Glomerular visceral epithelial cell (primary cell): ENCODE measurements at regions not wholly inside any gene's neighbourhood (a gene's known extent, or its start where the extent isn't known, plus 50 kb on each side); places are given as distances from the start of the nearest gene placed in this dataset.
A peak's percentile ranks its signal among the peaks of the same experiment; 100 is the strongest.
"Not testable (repeated sequence)": the region's sequence is repeated elsewhere in the genome, so short reads cannot be mapped to it uniquely, and the experiment has no call there.

ENCODE experiments used
- DNase-seq: peaks from one replicate; pipeline ENCODE4 v3.0.0-alpha.2; 2016; ENCODE audit errors: extremely low spot score

DNA sequence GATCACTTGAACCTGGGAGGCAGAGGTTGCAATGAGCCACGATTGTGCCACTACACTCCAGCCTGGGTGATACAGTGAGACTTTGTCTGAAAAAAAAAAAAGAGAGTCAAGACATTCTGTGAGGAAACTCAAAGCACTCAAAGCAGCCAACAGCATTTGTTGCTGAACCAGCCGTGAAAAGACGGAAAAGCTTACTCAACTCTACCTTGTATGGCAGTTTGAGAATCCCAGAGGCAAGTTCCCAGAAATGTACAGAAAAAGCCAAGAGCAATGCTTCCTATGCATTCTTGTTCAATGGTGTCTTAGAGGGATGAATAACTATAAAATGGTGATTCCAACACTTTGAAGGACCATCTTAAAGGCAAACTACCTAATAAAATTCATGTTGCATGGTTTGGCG, 170.2 kb downstream of the HSD17B3 start:
- DNase-seq: no peak

DNA sequence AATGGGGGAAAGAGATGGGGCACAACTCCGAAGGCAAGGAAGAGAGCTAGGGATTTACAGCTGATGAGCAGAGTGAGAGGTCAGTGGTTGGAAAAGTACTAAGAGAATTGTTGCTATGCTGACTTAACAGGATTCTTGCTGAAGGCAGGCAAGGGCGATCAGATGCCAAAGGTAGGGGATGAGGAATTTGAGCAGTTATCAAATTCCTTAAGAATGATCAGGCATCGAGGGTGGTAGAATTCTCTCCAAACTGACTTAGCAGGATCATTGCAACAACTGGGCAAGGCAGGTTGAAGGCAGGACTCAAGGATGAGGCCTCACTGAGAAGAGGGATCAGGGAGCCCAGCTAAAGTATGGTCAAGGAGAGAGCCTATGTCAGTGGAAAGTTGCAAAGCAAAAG, 171.0 kb downstream of the HSD17B3 start:
- no peak for DNase-seq

DNA sequence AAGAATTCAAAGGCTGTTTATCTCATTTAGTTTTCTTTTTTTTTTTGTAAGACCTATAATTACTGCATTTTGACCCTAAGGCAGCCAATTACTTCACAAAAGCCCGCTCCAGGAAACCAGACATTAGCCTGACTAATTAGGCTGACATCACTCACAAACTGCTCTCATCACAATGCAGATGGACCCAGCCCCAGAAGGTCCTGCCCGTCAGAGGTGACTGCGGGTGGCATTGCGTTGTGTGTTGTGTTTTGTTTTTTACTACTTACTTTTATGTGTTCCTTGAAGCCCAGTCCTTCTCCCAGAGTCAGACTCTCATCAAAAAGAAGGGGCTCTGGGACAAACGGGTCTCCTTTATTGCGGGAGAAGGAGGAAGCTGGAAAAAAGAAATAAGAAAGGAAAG, 172.2 kb downstream of the HSD17B3 start:
- no peak for DNase-seq

DNA sequence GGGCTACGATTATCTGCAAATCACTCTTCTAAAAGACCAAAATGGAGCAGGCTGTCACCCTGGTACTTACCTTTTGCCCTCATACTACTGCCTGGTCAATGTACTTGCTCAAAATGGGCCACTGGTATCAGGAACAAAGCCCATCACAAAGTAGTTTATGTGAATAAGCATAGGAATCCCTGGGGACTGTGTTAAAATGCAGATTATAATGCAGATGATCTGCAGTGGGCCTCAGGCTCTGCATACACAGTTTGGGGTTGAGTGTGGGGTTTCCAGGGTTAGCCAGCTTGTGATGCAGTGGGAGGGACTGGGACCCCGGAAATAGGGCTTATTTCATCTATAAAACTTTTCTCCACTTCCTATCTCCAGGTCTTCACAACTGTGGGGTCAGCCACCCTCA, 173.1 kb downstream of the HSD17B3 start:
- no peak for DNase-seq

DNA sequence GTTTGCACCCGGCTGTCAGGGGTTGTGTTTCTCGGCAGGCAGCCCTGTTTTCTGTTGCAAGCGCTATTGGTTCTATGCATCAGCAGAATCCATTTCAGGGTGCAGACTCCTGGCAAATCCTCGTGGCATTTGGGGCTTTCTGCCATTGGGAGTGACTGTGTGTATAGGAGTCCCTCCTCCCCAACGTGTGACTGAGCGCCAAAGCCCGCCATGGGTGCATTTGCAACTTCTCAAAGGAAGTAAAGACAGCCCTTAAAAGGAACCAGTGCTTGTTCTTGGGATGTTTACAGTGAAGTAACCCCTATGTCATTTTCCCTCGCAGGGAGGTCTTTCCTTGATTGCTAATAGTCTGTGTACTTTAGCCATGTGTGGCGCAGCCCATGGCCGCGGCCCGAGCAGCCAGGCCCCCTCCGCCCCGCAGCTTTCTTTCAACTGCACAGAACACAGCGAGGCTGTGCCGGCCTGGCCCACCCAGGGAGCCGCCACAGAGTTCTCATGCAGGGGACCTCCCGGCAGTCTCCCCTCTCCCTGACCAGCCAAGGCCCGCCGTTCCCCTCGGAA, 175.6 kb downstream of the HSD17B3 start:
- no peak for DNase-seq

DNA sequence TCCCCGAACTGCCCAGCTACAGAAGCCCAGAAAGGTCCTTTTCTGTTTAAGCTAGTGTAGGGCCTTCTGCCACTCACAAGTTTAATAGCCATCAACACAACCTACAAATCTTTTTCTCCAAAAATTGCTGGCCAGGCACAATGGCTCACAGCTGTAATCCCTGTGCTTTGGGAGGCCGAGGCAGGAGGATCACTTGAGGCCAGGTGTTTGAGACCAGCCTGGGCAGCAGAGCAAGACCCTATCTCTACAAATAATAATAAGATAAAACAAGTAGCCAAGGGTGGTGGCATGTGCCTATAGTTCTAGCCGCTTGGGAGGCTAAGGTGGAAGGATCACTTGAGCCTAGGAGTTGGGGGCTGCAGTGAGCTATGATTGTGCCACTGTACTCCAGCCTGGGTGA, 176.4 kb downstream of the HSD17B3 start:
- no peak for DNase-seq

DNA sequence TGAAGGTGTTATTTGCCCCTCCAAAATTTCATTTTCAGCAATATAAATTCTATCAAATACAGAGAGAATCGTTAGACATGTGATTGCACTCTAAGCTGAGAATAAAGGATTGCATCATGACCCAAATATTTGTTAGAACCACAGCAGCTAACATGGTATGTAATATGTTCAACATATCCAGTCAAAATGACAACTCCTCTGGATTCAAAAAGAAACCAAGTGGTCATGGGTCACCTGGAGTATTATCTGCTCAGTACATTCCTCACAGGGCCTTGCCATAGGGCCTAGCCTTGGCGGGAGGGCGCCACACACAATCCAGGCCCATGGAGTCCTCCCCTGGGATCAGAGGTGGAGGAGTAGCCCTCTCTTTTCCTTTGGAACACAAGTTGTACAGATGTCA, 179.2 kb downstream of the HSD17B3 start:
- DNase-seq: peak; percentile 63

DNA sequence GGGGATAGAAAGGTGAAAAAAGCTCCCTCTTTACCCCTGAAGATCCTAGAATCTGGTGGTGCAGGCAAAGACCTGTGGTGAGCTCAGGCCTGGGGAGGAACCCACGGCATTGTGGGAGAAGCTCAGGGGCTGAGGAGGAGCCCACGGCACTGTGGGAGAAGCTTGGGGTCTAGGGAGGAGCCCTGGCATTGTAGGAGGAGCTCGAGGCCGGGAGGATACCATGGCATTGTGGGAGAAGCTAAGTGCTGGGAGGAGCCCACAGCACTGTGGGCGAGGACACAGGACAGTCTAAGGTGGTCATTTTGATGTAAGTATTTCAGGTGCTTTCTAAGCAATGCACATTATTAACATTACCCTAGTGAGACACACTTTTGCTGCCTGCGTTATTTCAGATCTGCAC, 179.7 kb downstream of the HSD17B3 start:
- no peak for DNase-seq

DNA sequence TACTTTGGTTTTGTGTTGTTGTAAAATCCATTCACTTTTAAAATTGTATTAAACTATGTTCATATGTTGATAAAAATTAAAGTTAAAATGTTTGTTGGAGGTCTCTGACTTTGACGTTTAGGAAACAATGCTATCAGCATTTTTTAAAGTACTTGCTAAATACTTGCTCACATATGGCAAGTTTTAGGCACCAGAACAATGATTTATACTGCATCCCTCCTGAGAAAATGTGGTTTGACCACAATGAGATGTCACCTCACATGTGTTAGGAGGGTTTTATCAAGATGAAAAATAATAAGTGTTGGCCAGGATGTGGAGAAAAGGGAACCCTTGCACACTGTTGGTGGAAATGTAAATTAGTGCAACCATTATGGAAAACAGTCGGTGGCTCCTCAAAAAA, 180.8 kb downstream of the HSD17B3 start:
- DNase-seq: no peak

DNA sequence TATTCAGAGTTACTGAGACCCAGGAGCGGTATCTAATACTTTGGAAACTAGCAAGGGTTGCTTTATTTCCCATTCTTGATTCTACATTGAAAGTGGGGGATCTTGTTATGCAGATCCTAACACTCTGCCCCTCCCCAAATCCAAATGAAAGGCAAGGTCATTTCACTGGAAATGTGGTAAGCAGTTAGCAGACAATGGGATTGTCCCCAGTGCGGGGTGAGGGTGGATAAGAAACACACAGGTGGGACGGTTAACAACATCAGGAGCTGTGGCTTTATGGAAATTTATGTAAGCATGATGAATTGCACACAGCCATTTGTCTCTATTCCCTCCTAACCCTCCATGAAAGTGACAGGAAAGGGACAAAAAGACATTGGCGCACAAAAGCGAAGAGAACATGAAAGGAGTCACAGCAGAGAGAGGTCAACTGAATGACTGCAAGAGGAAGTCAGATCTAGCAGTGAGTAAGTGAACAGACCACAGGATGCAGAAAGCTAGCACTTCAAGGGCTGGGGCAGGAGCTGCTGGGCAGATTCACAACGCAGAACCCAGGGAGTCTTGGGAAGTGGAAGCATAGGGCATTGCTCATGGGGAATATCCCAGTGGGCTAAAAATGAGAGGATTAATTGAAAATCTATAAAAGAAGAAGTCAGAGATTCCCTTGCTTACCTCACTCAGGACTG, 184.4 kb downstream of the HSD17B3 start:
- no peak for DNase-seq

DNA sequence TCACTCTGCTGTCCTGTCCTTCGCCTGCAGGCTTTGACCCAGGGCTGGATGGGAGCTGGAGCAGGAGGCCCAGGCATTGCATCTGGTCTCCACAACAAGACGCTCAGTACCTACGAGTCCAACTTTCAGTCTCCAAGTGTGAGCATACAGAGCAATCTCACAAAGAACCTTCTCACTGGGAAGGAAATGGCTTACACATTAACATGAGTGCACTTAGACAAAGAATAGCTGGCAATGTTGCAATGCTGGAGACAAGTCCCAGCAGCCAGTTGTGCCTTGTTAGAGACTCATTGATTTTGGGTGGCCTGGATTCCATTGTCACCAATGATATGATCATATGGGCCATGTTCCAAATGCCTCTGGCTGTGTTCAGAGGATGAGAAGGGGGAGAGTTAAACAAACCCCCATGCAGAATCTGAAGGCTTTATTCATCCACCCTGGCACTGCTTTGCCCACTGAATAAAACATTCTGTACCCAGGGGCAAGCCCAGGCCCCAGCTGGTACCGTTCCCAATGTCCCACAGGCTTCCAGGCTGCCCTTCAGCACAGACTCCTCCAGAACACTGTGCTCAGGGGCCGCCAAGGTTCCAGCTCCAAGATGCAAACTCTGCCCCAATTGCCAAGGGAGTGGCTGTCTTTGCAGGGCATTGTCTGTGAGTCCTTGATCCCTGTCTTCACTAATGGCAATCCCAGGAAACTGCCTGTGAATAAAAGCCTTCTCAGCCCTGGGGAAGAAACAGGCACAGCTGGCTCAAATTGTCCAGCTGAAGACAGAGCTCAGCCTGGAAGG, 185.5 kb downstream of the HSD17B3 start:
- DNase-seq: peak; percentile 29

DNA sequence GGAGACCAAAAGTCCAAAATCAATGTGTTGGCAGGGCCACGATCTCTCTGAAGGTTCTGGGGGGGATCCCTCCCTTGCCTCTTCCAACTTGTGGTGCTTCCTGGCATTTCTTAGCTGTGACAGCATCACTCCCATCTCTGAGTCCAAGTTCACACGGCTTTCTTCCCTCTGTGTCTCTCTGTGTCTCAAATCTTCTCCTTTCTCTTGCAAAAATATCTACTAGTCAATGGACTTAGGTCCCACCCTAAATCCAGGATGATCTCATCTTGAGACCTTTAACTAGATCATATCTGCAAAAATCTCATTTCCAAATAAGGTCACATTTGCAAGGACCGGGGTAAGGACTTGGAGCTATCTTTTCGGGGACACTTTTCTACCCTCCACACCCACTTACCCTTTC, 186.1 kb downstream of the HSD17B3 start:
- no peak for DNase-seq

DNA sequence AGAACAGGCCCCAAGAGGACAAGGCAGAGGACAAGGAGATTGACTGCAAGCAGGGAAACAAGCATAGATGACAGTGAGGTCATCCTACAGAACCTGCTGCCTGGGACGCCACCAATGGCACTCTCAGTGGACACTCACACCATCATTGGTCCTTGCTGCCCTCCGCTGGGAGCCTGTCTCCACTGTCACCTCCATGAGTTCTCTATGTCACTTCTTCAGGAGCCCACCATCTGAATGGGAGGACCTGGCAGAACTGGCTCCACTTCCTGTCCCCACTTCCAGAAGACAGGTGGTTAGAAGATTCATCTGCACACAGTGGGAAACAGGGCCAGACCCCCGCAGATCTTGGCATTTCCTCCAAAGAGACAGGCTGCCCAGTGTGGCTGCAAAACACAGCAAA, 188.9 kb downstream of the HSD17B3 start:
- no peak for DNase-seq

DNA sequence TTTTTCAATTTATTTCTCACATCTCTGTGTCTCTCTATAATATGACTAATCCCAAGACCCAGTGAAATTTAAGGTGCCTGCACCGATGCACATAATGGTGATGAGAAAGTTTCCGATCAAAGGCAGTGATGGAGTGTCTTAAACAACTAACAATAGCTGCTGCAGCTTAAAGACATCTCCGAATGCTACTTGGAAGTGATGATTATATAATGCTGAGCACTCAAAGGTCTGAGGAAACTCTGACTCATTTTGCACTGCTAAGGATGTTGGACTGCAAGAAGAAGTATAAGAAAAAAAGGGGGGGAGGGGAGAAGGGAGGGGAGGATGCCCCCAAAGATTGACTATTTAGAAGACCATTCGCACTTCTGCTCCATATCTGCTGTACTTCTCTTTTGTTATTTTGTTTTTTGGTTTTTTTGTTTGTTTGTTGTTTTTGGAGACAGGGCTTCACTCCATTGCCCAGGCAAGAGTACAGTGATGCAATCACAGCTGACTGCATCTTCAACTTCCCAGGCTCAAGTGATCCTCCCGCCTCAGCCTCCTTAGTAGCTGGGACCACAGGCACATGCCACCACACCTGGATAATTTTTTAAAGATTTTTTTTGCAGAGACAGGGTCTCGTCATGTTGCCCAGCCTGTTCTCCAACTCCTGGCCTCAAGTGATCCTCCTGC, 192.2 kb downstream of the HSD17B3 start:
- DNase-seq: no peak

DNA sequence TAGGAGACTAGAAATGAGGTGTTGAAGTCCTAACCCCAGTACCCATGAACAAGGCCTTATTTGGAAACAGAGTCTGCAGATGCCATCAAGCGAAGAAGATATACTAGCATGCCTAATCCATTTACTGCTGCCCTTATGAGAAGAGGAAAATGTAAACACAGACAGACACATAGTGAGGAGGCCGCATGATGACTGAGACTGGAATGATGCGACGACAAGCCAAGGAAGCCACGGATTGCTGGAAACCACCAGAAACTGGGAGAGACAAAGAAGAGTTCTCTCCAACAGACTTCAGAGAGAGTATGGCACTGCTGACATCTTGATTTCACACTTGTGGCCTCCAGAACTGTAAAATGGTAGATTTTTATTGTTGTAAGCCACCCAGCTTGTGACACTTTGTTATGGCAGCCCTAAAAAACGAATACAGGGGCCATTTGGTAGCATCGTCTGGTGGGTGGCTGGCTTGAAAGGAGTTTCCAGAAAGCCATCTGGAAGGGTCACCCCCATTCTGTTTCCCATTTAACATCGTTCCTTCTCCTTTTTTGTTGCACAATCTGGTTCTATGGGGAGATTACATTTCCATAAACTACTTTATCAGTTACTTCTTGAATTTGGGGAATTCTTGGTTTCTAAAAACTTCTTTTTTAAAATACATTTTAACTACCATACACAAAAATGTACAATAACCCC, 193.1 kb downstream of the HSD17B3 start:
- no peak for DNase-seq

DNA sequence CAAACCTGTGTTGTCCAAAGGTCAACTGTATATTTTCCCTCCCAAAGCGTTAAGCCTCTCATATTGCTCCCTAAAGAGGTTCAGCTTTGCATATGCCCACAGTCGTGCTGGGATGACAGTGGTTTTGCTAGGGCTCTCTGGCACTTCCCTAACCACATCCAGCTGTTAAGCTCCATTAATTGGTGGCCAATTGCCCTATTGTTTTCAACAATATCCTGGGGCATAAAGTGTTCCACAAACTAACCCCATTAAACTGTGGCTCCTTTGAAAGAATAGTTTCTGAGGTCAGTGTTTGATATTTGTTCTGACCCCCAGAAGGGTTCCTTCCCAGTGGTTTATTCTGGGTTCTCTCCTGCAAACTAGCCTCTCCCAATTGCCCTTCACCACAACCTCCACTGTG, 194.5 kb downstream of the HSD17B3 start:
- no peak for DNase-seq

DNA sequence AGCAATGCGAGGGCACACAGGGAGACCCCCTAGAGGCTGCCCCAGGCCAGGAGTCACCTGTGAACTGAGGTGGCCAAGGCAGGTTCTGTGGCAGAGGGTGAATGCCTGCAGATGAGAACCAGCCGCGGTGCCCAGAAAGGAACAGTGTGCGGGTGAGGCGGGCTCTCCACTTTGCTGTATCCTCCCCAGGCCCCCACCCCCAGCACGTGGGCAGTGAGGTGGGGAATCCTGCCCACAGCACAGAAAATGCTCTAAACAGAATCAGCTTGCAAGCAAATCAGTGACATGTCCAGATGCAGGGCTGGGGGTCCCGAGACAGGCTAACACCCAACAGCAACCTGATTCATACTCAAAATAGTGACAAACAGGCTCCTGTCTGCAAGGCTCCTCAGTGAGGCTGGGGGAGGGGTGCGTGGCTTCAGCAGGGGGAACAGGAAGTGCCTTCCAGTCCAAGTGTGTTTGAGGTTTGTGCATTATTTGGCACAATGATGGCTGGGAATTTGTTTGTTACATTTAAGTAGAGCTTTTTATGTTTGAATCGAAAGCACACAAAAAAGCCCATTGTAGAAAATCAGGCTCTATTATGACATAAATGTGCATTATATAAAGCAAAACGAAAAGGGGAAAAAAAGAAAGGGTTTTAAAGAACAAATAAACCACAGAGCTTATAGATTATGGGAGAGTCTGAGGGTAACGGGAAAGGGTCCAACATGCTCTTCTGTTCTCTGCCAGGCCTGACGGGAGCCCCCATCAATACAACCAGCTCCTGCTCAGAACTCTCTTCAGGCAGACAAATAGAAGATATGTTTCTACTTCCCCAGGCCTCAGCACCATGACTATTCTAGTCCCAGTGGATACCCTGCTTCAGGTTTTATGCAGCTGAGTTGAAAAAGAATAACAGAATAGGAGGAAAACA, 201.3 kb downstream of the HSD17B3 start:
- DNase-seq: no peak

DNA sequence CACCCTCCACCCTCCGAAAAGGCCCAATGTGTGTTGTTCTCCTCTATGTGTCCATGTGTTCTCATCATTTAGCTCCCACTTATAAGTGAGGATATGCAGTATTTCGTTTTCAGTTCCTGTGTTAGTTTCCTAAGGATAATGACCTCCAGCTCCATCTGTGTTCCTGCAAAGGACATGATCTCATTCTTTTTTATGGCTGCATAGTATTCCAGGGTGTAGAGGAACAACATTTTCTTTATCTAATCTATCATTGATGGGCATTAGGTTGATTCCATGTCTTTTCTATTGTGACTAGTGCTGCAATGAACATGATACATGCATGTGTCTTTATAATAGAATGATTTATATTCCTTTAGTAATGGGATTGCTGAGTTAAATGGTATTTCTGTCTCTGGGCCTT, 211.3 kb downstream of the HSD17B3 start:
- not testable (repeated sequence) for DNase-seq

DNA sequence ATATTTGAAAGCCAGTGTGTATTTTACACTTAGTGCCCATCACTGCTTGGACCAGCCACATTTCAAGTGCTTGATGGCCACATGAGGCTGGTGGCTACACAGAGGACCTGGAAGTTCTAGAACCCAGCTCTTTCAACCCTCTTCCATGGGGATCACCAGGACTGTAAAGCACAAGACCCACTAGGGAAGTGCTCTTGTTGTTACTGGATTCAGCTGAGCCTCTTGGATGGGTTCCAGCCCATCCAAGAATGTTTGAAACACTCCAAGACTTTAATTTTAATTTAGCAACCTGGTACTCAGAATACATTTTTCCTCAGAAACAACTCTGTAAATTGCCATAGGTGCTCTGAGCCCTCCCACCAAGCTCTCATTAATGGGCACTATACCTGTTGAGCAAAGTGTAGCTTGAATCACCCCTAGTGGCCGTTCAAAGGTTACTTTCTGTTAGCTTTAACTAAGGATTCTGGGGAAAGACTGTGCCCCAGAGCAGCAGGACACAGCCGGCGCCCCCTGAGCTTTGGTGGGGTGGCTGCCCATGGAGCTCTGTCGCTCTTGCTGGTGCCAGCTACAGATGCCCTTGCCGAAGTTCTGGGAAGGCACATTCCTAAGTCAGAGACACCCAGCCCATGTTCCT, 212.4 kb downstream of the HSD17B3 start:
- no peak for DNase-seq

DNA sequence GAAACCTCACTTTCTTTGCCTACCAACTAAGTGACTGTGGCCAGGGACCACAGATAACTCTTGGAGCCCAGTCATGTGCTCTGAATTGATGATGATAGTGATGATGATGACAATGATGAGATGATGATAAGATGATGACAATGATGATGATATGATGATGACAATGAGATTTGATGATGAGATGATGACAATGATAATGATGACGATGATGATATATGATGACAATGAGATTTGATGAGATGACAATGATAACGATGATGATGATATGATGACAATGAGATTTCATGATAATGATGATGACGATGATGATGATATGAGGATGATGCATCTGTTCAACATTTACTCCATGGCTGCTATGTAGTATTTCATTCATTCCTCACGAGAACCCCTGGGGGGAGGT, 213.0 kb downstream of the ERCC6L2 start:
- DNase-seq: no peak
